SH-SY5Y (cell line): ENCODE measurements at regions not wholly inside any gene's neighbourhood (a gene's known extent, or its start where the extent isn't known, plus 50 kb on each side); places are given as distances from the start of the nearest gene placed in this dataset.

ENCODE experiments used
- GATA2 ChIP-seq: IDR thresholded peaks from 2 replicates; pipeline ENCODE4 v1.6.1; 2011; ENCODE audit warnings: mild to moderate bottlenecking, low read depth, low read length
- GATA3 ChIP-seq: IDR thresholded peaks from 2 replicates; pipeline ENCODE4 v1.6.1; 2011; ENCODE audit warnings: low read depth, mild to moderate bottlenecking, low read length, moderate library complexity

GRCh38 chr6:84979541-84979940 lies 215.1 kb upstream of the TBX18 start:
- TF ChIP-seq GATA2 (no peak), GATA3 (no peak)

- no peak for TF ChIP-seq GATA3
- no peak for TF ChIP-seq GATA2
Measured at GRCh38 chr6:84977363-84977705, 212.9 kb upstream of the TBX18 start.

GRCh38 chr6:84976526-84977362 lies 212.3 kb upstream of the TBX18 start:
- no peak for TF ChIP-seq GATA2
- TF ChIP-seq GATA3, result no peak

DNA sequence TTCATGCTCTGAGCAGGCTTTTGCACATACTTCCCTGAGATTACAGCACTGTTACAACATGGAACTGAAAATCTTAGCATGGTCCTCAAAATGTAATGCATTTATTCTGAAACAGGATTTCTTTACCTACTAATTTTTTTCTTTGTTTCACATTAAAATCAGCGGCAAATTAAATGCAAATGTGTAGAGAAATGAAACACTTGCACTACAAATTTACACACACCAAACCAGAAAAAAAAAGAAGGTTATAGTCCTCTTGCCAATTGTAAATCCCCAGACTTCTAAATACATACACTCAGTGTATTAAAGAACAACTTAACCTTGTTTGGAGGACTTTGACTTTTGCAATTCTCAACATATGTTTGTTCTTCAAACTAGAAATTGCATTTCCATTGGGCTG lies 210.9 kb upstream of the TBX18 start:
- TF ChIP-seq GATA2 (no peak), GATA3 (no peak)

DNA sequence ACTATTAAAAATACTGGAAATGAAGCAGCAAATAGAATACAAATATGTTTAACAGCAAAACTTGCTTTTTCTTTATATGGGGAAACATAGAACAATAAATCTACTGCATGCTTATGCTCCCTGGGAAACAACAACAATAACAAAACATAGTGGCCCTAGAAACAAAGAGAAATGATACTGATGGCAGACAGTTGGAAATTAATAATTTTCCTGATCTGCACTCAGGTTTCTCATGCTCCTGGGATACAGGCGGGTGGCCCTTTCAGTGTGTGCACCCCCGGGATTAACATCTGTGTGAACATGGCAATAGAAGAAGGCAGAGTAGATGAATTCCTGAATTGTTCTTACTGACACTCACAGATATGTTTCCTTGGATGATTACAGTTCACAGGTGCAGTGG lies 209.2 kb upstream of the TBX18 start:
- TF ChIP-seq GATA3 (no peak), GATA2 (no peak)

DNA sequence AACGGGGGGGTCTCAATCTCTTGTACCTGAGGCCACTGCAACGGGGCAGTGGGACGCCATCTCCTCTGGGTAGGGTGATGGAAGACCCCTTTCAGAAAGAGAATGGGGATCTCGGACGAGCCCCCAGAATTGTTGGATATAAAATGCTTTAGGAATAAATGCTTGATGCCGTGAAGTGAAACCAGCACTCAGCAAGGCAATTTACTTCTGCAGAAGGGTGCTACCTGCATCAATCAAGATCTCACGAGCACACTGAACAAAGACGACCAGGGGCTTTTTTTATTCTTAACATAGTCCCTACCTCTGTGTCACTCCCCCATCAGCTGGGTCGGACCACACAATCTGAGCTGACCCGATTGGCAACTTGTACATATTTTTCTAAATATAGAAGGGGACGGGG lies 203.6 kb upstream of the TBX18 start:
- TF ChIP-seq GATA2 (no peak), GATA3 (no peak)

DNA sequence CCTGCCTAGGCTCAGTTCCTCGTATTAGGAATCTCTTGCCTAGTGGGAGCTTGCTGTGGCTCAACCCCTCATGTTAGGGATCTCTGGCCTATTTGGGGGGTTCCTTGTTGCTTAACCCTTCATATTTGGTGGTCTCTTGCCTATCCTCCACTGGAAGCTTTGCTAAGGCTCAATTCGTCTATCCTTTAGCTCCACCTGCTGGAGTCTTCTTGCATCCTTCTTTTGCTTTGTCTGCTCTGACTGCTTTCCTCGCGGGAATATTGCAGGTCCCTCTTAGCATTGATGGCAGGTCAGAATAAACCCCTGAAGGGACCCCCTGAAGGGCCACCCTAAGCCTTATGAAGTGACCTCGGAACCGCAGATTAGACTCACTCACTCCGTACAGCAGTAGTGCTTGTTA lies 203.0 kb upstream of the TBX18 start:
- no peak for TF ChIP-seq GATA3
- no peak for TF ChIP-seq GATA2

- no peak for TF ChIP-seq GATA3
Measured at GRCh38 chr6:84953111-84953755, 188.8 kb upstream of the TBX18 start.

DNA sequence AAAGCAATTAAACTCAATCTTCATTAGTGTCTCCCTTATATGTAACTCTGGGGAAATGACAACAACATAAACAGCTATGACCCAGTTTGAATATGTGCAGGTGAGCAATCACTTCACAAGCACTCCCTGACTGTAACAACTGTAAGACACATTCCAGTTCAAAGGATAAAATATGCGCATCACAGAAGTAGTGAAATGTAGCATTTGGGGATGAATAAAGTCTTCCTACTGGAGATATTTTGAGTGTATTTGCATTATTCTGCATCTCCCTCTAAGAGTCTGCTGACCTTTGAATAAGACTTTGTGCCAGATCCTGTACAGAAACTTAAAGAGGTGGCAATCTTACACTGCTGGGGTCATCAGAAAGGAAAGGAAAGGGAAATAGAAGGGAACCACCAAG lies 179.5 kb upstream of the TBX18 start:
- TF ChIP-seq GATA3 (no peak), GATA2 (no peak)

DNA sequence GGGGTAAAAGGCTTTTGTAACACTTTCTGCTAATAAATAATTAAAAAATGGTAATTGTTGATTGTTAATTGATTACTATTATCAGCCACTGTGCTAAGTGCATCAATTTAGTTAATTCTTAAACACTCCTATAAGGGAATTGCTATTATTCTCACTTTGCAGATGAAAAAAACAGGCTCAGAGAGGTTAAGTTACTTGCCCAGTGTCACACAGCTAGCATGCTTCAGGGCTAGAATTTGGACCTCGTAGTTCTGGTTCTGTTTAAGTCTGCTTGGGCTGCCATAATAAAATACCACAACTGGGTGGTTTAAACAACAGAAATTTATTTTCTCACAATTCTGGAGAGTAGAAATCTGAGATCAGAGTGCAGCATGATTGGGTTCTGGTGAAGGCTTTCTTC lies 164.8 kb upstream of the TBX18 start:
- TF ChIP-seq GATA3, result no peak
- no peak for TF ChIP-seq GATA2

DNA sequence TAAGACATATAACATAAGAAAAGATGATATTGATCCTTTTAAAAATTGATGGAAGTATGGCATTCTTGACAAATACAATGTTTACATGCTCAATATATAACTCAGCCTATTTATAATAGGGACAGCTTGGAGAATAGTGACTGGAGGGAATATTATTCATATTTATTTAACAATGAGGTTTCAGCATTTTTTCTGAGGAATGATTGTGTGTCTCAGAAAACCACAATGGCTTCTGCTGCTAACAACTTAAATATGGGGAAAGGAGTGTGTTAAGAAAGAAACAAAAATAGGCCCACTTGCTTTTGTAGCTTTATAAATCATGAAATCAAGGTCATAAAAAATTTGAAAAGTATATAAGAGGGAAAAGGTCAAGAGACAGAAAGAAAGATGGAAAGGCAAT lies 163.2 kb upstream of the TBX18 start:
- TF ChIP-seq GATA3 (no peak), GATA2 (no peak)

- no peak for TF ChIP-seq GATA3
- no peak for TF ChIP-seq GATA2
Measured at GRCh38 chr6:84926189-84927155, 162.1 kb upstream of the TBX18 start.

DNA sequence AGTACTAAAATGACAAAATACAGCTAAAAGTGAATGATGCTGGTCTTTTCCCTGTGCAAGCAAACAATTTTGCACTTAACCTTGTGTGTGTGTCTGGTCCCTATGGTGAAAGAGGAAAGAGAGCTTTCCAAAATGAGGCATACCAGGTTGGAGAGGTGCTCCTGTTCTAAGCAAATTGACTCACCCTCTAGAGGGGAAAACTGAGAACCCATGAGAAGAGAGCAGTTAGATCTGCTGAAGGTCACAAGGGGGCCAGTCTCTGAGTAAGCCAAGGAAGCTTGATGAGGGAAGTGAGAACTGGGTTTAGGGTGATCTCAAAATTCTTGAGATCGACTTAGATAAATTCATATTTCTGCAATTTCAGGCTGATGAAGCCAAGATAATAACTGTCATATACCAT lies 157.5 kb upstream of the TBX18 start:
- TF ChIP-seq GATA2 (no peak), GATA3 (no peak)

DNA sequence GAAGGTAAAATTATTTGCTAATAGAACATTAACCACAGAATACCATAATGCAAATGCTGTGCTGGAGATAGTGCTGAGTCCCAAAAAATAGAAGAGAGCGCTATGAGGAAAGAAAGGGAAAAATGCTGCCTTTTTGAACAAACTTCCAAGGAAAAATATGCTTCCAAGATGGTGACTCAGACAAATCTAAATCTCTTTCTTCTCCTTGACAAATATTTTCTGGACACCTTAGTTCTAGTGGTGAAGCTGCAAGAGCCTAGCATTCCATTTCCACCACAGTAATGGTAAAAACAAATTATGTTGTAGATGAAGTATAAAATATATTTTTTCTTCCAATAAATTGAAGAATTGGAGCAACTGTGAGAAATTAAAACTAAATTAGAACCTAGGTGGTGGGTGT lies 155.6 kb upstream of the TBX18 start:
- no peak for TF ChIP-seq GATA3
- no peak for TF ChIP-seq GATA2

GRCh38 chr6:84916704-84917103 lies 152.3 kb upstream of the TBX18 start:
- no peak for TF ChIP-seq GATA2
- no peak for TF ChIP-seq GATA3
